ENCODE measurements at regions not wholly inside any gene's neighbourhood (a gene's known extent, or its start where the extent isn't known, plus 50 kb on each side); places are given as distances from the start of the nearest gene placed in this dataset.
"Not testable (repeated sequence)": the region's sequence is repeated elsewhere in the genome, so short reads cannot be mapped to it uniquely, and the experiment has no call there.

GRCh38 chr5:121038438-121038837 lies 574.3 kb downstream of the PRR16 start:
- Histone ChIP-seq H3K36me3 (no peaks in the 10 kb centered on the region), H3K9me3 (no peaks in the 10 kb centered on the region), H3K4me1 (no peaks in the 10 kb centered on the region), H3K27ac (no peak overlapping the region), H3K27me3 (no peaks in the 10 kb centered on the region), H3K4me3 (replicated peaks in 1 of 3) (no peak overlapping the region)
- TF ChIP-seq CTCF (IDR thresholded peaks at IDR 0.05): no peak
- TF ChIP-seq POLR2A (IDR thresholded peaks at IDR 0.05): no peak
- DNase-seq: no peak
- WGBS, 2 donors: 73 to 84% methylated on average over 4 of the region's 4 CpGs
- intact Hi-C loops (cut with DNase I): no loop called here

DNA sequence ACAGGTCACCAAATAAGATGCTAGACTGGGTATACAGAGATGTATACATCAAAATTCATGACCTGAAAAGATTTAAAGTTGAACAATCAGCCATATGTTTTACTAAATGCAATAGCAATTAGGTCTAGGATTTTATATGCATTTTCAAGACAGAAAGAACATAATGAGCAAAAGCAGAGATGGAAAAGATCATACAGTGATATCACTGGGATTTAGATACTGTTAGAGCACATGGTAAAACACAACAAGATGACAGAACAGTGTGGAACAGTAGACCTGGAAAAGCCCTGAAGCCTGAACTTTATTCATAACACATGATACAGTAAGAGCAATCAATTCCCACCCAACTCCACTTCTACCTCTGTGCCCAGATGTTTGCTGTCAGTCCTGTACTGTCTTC lies 585.9 kb downstream of the PRR16 start:
- DNase-seq: no peak
- no peak for TF ChIP-seq POLR2A (IDR thresholded peaks at IDR 0.05)
- TF ChIP-seq CTCF (IDR thresholded peaks at IDR 0.05): no peak
- no peak overlapping the region for H3K27ac ChIP-seq
- no peaks in the 10 kb centered on the region for H3K4me1 ChIP-seq
- no peaks in the 10 kb centered on the region for H3K36me3 ChIP-seq
- intact Hi-C loops (cut with DNase I): no loop called here
- no peaks in the 10 kb centered on the region for H3K9me3 ChIP-seq
- no peaks in the 10 kb centered on the region for H3K27me3 ChIP-seq
- H3K4me3 ChIP-seq (replicated peaks in 1 of 3): no peak overlapping the region

DNA sequence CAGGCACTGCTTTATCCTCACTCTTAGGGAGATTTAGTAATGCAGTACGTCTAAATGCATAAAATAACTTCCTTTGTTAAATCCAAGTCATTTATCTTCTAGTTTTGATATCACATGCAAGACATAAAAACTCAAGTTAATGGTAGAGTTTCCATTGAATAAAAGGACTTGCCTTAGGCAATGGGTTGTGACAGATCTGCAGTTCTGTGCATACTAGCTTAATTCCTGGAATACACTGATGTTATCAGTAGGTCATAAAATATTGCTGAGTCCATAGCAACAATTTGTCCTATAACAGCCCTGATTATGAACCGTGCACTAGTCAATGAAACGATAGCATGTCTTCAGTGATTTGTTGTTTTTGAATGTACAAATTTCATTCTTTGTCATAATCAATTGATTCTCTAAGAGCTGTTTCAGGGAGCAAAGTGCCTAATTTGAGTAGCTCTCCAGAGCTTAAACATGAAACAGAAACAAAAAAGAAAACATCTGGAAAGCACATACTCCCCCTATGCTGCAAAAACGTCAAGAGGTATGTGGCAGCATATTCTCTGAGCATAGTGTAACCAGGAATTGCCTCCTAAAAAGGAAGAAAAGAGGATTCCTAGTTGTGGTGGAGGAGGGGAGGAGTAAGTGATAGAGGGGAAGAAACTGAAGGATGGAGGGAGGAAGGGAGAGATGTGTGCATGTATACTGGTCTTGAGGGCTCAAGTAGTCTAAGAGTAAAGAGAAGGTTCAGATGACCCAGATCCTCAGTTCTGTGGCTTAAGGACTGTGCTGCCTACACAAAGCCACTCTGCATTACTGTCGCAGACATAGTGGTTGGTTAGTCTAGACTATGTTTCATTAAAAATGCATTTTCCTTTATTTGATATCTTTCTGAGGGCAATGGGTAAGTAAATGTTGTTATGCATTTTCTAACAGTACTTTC lies 589.2 kb downstream of the PRR16 start:
- Histone ChIP-seq H3K4me1 (no peaks in the 10 kb centered on the region), H3K27me3 (no peaks in the 10 kb centered on the region), H3K27ac (no peak overlapping the region), H3K4me3 (replicated peaks in 1 of 3) (no peak overlapping the region), H3K9me3 (no peaks in the 10 kb centered on the region), H3K36me3 (no peaks in the 10 kb centered on the region)
- intact Hi-C loops (cut with DNase I): no loop called here
- DNase-seq: no peak
- no peak for TF ChIP-seq POLR2A (IDR thresholded peaks at IDR 0.05)
- no peak for TF ChIP-seq CTCF (IDR thresholded peaks at IDR 0.05)
- WGBS, 2 donors: 42 to 53% methylated on average over 5 of the region's 5 CpGs

- 50 to 52% methylated on average over 1 of the region's 1 CpG for WGBS, 2 donors
- Histone ChIP-seq H3K4me3 (replicated peaks in 1 of 3) (no peak overlapping the region), H3K9me3 (no peaks in the 10 kb centered on the region), H3K4me1 (no peaks in the 10 kb centered on the region), H3K27ac (no peak overlapping the region), H3K27me3 (no peaks in the 10 kb centered on the region), H3K36me3 (no peaks in the 10 kb centered on the region)
- TF ChIP-seq POLR2A (IDR thresholded peaks at IDR 0.05): no peak
- TF ChIP-seq CTCF (IDR thresholded peaks at IDR 0.05): no peak
- DNase-seq: no peak
- intact Hi-C loops (cut with DNase I): no loop called here
These were observed 591.5 kb downstream of the PRR16 start for GRCh38 chr5:121055586-121055985.

DNA sequence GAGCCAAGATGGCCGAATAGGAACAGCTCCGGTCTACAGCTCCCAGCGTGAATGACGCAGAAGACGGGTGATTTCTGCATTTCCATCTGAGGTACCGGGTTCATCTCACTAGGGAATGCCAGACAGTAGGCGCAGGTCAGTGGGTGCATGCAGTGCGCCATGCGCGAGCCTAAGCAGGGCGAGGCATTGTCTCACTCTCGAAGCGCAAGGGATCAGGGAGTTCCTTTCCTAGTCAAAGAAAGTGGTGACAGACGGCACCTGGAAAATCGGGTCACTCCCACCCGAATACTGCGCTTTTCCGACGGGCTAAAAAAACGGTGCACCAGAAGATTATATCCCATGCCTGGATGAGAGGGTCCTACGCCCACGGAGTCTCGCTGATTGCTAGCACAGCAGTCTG lies 600.1 kb downstream of the PRR16 start:
- H3K4me1 ChIP-seq; H3K4me3 ChIP-seq (replicated peaks in 1 of 3); H3K9me3 ChIP-seq; intact Hi-C loops (cut with DNase I); H3K36me3 ChIP-seq; H3K27me3 ChIP-seq; DNase-seq; H3K27ac ChIP-seq: not testable (repeated sequence)
- WGBS, 2 donors: 91 to 92% methylated on average over 23 of the region's 23 CpGs

Measured in thyroid gland (tissue), 4 donors.